ENCODE measurements at regions not wholly inside any gene's neighbourhood (a gene's known extent, or its start where the extent isn't known, plus 50 kb on each side); places are given as distances from the start of the nearest gene placed in this dataset.

GRCh38 chr19:23998568-23998967 lies 83.9 kb downstream of the ZNF726 start:
- H3K4me3 ChIP-seq, result no peak overlapping the region
- TF ChIP-seq CTCF (IDR thresholded peaks at IDR 0.05) (no peak), POLR2A (IDR thresholded peaks at IDR 0.05) (no peak)
- H3K27ac ChIP-seq, result no peak overlapping the region
- H3K9me3 ChIP-seq, result no peaks in the 10 kb centered on the region
- H3K27me3 ChIP-seq, result no peaks in the 10 kb centered on the region
- no peaks in the 10 kb centered on the region for H3K4me1 ChIP-seq
- H3K36me3 ChIP-seq, result no peaks in the 10 kb centered on the region
- intact Hi-C loops (cut with DNase I; ENCODE audit: low total_unique reads), result no loop called here
- no peak for DNase-seq

- no peaks in the 10 kb centered on the region for H3K27me3 ChIP-seq
- H3K27ac ChIP-seq, result no peak overlapping the region
- H3K36me3 ChIP-seq, result no peaks in the 10 kb centered on the region
- H3K4me3 ChIP-seq, result no peak overlapping the region
- H3K4me1 ChIP-seq, result no peaks in the 10 kb centered on the region
- no peak for DNase-seq
- intact Hi-C loops (cut with DNase I; ENCODE audit: low total_unique reads), result no loop called here
- TF ChIP-seq POLR2A (IDR thresholded peaks at IDR 0.05) (no peak), CTCF (IDR thresholded peaks at IDR 0.05) (no peak)
- no peaks in the 10 kb centered on the region for H3K9me3 ChIP-seq
Observed at GRCh38 chr19:23999821-24000610, 85.3 kb downstream of the ZNF726 start.

GRCh38 chr19:24000656-24001055 lies 86.0 kb downstream of the ZNF726 start:
- TF ChIP-seq CTCF (IDR thresholded peaks at IDR 0.05) (no peak), POLR2A (IDR thresholded peaks at IDR 0.05) (no peak)
- no peak for DNase-seq
- H3K27ac ChIP-seq, result no peak overlapping the region
- H3K36me3 ChIP-seq, result no peaks in the 10 kb centered on the region
- H3K9me3 ChIP-seq, result no peaks in the 10 kb centered on the region
- no peaks in the 10 kb centered on the region for H3K4me1 ChIP-seq
- H3K4me3 ChIP-seq, result no peak overlapping the region
- no peaks in the 10 kb centered on the region for H3K27me3 ChIP-seq
- intact Hi-C loops (cut with DNase I; ENCODE audit: low total_unique reads), result no loop called here

- Histone ChIP-seq H3K9me3 (no peaks in the 10 kb centered on the region), H3K4me1 (no peaks in the 10 kb centered on the region), H3K27ac (no peak overlapping the region), H3K27me3 (no peaks in the 10 kb centered on the region), H3K36me3 (no peaks in the 10 kb centered on the region), H3K4me3 (no peak overlapping the region)
- DNase-seq, result no peak
- no peak for TF ChIP-seq POLR2A (IDR thresholded peaks at IDR 0.05)
- TF ChIP-seq CTCF (IDR thresholded peaks at IDR 0.05), result no peak
- intact Hi-C loops (cut with DNase I; ENCODE audit: low total_unique reads), result no loop called here
Observed at GRCh38 chr19:24002256-24002945, 84.6 kb upstream of the ZNF254 start.

- no peaks in the 10 kb centered on the region for H3K36me3 ChIP-seq
- no peaks in the 10 kb centered on the region for H3K9me3 ChIP-seq
- no peak for DNase-seq
- H3K4me3 ChIP-seq, result no peak overlapping the region
- intact Hi-C loops (cut with DNase I; ENCODE audit: low total_unique reads), result no loop called here
- TF ChIP-seq CTCF (IDR thresholded peaks at IDR 0.05), result no peak
- TF ChIP-seq POLR2A (IDR thresholded peaks at IDR 0.05), result no peak
- no peak overlapping the region for H3K27ac ChIP-seq
- H3K4me1 ChIP-seq, result no peaks in the 10 kb centered on the region
- H3K27me3 ChIP-seq, result no peaks in the 10 kb centered on the region
Observed at GRCh38 chr19:24003537-24003936, 83.5 kb upstream of the ZNF254 start.
